ENCODE measurements at regions not wholly inside any gene's neighbourhood (a gene's known extent, or its start where the extent isn't known, plus 50 kb on each side); places are given as distances from the start of the nearest gene placed in this dataset.
"Not testable (repeated sequence)": the region's sequence is repeated elsewhere in the genome, so short reads cannot be mapped to it uniquely, and the experiment has no call there.

DNA sequence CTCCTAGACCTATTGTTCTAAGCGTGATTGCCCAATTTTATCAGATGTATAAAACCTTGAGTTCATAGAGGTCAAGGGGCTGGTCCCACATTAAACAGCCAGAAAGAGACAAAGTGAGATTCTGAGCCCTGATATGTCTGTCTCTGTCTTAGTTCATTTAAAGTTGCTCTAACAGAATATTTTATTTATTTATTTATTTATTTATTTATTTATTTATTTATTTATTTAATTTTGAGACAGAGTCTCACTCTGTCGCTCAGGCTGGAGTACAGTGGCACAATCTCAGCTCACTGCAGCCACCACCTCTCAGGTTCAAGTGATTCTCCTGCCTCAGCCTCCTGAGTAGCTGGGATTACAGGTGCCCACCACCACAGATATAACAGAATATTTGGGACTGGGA lies 1999.6 kb upstream of the WWC1 start:
- TF ChIP-seq, protein P1, sequence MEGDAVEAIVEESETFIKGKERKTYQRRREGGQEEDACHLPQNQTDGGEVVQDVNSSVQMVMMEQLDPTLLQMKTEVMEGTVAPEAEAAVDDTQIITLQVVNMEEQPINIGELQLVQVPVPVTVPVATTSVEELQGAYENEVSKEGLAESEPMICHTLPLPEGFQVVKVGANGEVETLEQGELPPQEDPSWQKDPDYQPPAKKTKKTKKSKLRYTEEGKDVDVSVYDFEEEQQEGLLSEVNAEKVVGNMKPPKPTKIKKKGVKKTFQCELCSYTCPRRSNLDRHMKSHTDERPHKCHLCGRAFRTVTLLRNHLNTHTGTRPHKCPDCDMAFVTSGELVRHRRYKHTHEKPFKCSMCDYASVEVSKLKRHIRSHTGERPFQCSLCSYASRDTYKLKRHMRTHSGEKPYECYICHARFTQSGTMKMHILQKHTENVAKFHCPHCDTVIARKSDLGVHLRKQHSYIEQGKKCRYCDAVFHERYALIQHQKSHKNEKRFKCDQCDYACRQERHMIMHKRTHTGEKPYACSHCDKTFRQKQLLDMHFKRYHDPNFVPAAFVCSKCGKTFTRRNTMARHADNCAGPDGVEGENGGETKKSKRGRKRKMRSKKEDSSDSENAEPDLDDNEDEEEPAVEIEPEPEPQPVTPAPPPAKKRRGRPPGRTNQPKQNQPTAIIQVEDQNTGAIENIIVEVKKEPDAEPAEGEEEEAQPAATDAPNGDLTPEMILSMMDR (IDR thresholded peaks at IDR 0.05) = not testable (repeated sequence)
- not testable (repeated sequence) for TF ChIP-seq ZFX (IDR thresholded peaks at IDR 0.05; ENCODE audit: borderline replicate concordance)
